Gastrocnemius medialis (tissue), 4 donors: ENCODE measurements at regions not wholly inside any gene's neighbourhood (a gene's known extent, or its start where the extent isn't known, plus 50 kb on each side); places are given as distances from the start of the nearest gene placed in this dataset.

Experiments
- ATAC-seq, 2 donors: fragments of 150-250 bp; one replicate each; pipeline ENCODE4 v1.9.1; 2016
- DNase-seq, 2 donors: peaks; one replicate each; pipeline ENCODE4 v3.0.0-alpha.2; 2019
- H3K27ac ChIP-seq, 4 donors: fragments of 200-600 bp; sonication (generic); 1 replicate in 1 of 4; 2 replicates in 3 of 4; pipeline ENCODE4 v1.5.1; 2016 to 2018; ENCODE audit warnings: mild to moderate bottlenecking in 2 of 4, moderate library complexity in 1 of 4
- H3K27me3 ChIP-seq, 3 donors: fragments of 200-600 bp; sonication (generic) in 2 of 3; 1 replicate in 1 of 3; 2 replicates in 2 of 3; pipeline versions ENCODE4 v1.5.1 to v1.6.0; 2016 to 2019; ENCODE audit warnings: mild to moderate bottlenecking in 1 of 3, moderate library complexity in 1 of 3
- H3K36me3 ChIP-seq, 2 donors: fragments of 200-600 bp; sonication (generic) in 1 of 2; one replicate each; pipeline ENCODE4 v1.5.1; 2017 to 2018
- H3K4me1 ChIP-seq, 2 donors: fragments of 200-600 bp; sonication (generic) in 1 of 2; one replicate each; pipeline ENCODE4 v1.5.1; 2016 to 2017; ENCODE audit warnings: mild to moderate bottlenecking in 2 of 2
- H3K4me3 ChIP-seq, 4 donors: fragments of 200-600 bp; sonication (generic) in 3 of 4; 1 replicate in 1 of 4; 2 replicates in 3 of 4; pipeline ENCODE4 v1.5.1; 2016 to 2019; ENCODE audit warnings: mild to moderate bottlenecking in 2 of 4
- H3K9me3 ChIP-seq, 3 donors: fragments of 200-600 bp; sonication (generic) in 2 of 3; 1 replicate in 1 of 3; 2 replicates in 2 of 3; pipeline ENCODE4 v1.5.1; 2016 to 2019
- POLR2A ChIP-seq, 2 donors: fragments of 450-650 bp; IDR thresholded peaks; one replicate each; pipeline ENCODE4 v1.6.1; 2017; ENCODE audit warnings: antibody characterized with exemption in 2 of 2, mild to moderate bottlenecking in 2 of 2, moderate library complexity in 2 of 2
- in situ Hi-C, 4 donors: fragments of 200-750 bp; cut with MboI; loops; one replicate each; pipeline versions ENCODE4 v1.15.0 to v1.8.0; 2017; ENCODE audit warnings: low sequenced_read_pairs in 4 of 4
- intact Hi-C: fragments of 100-400 bp; cut with DNase I; formaldehyde crosslinking; loops from one replicate; pipeline ENCODE4 v1.15.1; 2023; ENCODE audit warnings: low total_unique reads
- TF ChIP-seq, protein P1 (sequence below), 5 experiments: fragments of 450-650 bp in 3 of 5; fragments of 200-600 bp in 2 of 5; sonication (generic) in 2 of 5; IDR thresholded peaks in 4 of 5; conservative IDR thresholded peaks in 1 of 5; 1 replicate in 4 of 5; 2 replicates in 1 of 5; pipeline ENCODE4 v1.5.1; 2016 to 2019; ENCODE audit warnings: antibody characterized with exemption in 5 of 5, mild to moderate bottlenecking in 3 of 5, moderate library complexity in 3 of 5

DNA sequence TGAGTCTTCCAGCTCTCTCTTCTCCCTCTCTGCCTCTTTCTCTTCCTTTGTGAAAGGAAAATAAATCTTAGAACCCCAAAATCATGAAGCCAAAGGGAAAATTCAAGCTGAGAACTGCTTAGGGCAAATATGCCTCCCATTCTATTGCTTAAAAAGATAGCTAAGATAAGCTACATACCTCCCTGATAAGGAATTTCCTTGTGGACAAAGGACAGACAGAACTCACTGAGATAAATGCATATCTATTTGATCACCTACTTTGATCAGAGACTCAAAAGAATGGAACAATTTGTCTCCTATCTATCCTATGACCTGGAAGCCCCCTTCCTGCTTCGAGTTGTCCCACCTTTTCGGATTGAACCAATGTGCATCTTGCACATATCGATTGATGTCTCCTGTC, 220.6 kb upstream of the NMUR2 start:
- intact Hi-C loops (no loop called here), in situ Hi-C loops (no loop called here)
- no peak overlapping the region for H3K4me3 ChIP-seq
- no peaks in the 10 kb centered on the region for H3K36me3 ChIP-seq
- ATAC-seq (no peak), DNase-seq (no peak)
- TF ChIP-seq POLR2A (IDR thresholded peaks at IDR 0.05), result no peak
- TF ChIP-seq, protein P1, sequence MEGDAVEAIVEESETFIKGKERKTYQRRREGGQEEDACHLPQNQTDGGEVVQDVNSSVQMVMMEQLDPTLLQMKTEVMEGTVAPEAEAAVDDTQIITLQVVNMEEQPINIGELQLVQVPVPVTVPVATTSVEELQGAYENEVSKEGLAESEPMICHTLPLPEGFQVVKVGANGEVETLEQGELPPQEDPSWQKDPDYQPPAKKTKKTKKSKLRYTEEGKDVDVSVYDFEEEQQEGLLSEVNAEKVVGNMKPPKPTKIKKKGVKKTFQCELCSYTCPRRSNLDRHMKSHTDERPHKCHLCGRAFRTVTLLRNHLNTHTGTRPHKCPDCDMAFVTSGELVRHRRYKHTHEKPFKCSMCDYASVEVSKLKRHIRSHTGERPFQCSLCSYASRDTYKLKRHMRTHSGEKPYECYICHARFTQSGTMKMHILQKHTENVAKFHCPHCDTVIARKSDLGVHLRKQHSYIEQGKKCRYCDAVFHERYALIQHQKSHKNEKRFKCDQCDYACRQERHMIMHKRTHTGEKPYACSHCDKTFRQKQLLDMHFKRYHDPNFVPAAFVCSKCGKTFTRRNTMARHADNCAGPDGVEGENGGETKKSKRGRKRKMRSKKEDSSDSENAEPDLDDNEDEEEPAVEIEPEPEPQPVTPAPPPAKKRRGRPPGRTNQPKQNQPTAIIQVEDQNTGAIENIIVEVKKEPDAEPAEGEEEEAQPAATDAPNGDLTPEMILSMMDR (IDR thresholded peaks at IDR 0.05 in 4 of 5, conservative IDR thresholded peaks at IDR 0.05 in 1 of 5), result no peak
- no peak overlapping the region for H3K27ac ChIP-seq
- H3K9me3 ChIP-seq, result no peaks in the 10 kb centered on the region
- no peaks in the 10 kb centered on the region for H3K4me1 ChIP-seq
- no peaks in the 10 kb centered on the region for H3K27me3 ChIP-seq

- intact Hi-C loops, result no loop called here
- TF ChIP-seq POLR2A (IDR thresholded peaks at IDR 0.05), result no peak
- TF ChIP-seq, protein P1 (IDR thresholded peaks at IDR 0.05 in 4 of 5, conservative IDR thresholded peaks at IDR 0.05 in 1 of 5), result no peak
- Histone ChIP-seq H3K4me1 (peaks cover 0 to 10% of the 10 kb centered on the region in 2 donors), H3K9me3 (no peaks in the 10 kb centered on the region), H3K27me3 (no peaks in the 10 kb centered on the region), H3K36me3 (no peaks in the 10 kb centered on the region), H3K27ac (no peak overlapping the region), H3K4me3 (no peak overlapping the region)
- DNase-seq (no peak), ATAC-seq (no peak)
- in situ Hi-C loops, result no loop called here
Measured at GRCh38 chr5:152631221-152631620, 226.1 kb upstream of the NMUR2 start.

DNA sequence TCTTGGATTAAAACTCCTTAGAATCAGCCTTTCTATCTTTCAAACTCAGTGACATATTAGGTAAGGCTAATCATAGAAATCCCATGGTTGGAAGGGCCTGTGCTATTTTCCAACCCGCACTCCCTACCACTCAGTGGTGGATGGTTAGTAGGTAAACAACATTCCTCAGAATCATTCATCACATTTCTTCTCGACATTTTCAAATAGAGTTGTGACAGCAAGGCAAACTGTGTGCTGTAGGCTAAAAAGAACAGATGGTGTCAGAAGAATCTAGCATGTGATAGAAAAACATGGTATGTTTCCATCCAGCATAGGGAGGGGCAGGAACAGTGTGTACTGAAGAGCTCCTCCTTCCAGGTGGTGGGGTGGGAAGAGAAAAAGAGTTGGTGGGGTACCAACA, 227.3 kb upstream of the NMUR2 start:
- peak overlapping the region in 1 of 4 donors; percentile 11 for H3K27ac ChIP-seq
- ATAC-seq, result peak; percentile 27 to 69
- no peak for TF ChIP-seq POLR2A (IDR thresholded peaks at IDR 0.05)
- TF ChIP-seq, protein P1 (IDR thresholded peaks at IDR 0.05 in 4 of 5, conservative IDR thresholded peaks at IDR 0.05 in 1 of 5), result no peak
- H3K9me3 ChIP-seq, result no peaks in the 10 kb centered on the region
- intact Hi-C loops, result no loop called here
- no peak for DNase-seq
- in situ Hi-C loops, result no loop called here
- H3K36me3 ChIP-seq, result no peaks in the 10 kb centered on the region
- H3K4me1 ChIP-seq, result peaks cover 0 to 10% of the 10 kb centered on the region in 2 donors
- no peaks in the 10 kb centered on the region for H3K27me3 ChIP-seq
- no peak overlapping the region for H3K4me3 ChIP-seq

DNA sequence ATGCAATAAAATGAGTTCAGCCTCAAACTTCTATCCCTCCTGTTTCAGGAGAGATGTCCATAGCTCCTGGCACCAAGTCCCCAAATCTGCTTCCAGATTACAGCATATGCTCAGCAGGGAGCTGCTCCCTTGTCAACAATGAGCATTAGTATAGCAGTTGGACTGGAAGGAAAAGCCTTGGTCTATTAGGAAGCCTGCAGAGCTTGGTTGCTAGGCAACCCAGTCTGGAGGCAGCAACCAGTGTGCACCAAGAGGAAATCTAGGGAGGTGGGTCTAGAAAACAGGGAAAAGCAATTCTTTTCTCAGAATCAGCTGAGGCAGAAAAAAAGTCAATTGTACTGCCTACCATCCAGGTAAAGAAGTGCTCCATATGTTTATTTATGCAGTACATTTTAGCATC, 229.5 kb upstream of the NMUR2 start:
- Histone ChIP-seq H3K4me3 (no peak overlapping the region), H3K9me3 (no peaks in the 10 kb centered on the region), H3K4me1 (peaks cover 0 to 20% of the 10 kb centered on the region in 2 donors), H3K27ac (no peak overlapping the region), H3K27me3 (no peaks in the 10 kb centered on the region), H3K36me3 (no peaks in the 10 kb centered on the region)
- DNase-seq, result no peak
- ATAC-seq, result no peak
- in situ Hi-C loops (no loop called here), intact Hi-C loops (no loop called here)
- TF ChIP-seq POLR2A (IDR thresholded peaks at IDR 0.05), result no peak
- TF ChIP-seq, protein P1 (IDR thresholded peaks at IDR 0.05 in 4 of 5, conservative IDR thresholded peaks at IDR 0.05 in 1 of 5), result no peak

DNA sequence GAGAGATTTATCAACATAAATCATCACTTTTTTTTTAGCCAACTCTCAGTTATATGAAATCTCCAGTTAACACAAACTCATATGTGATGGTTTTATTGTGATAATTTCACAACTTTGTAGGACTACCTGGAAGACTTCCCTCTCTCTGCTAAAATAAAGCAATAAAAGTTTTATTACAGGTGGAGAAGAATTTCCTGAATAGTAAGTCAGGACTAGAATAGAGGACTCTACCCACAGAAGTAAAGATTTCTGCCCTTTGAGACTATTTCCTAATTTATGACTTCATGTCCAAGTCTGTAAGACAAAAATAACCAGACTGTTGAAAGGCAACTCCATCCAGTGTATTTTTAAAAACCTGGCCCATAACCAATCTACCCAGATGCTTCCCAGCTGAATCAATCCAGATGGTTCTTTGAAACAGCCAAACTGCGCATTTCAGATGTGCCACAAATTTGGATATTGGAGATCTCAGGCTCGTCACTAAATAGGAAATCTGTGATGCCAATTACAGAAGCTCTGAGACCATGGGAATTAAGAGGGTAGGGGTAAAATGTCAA, 234.0 kb upstream of the NMUR2 start:
- H3K9me3 ChIP-seq, result no peaks in the 10 kb centered on the region
- H3K36me3 ChIP-seq, result no peaks in the 10 kb centered on the region
- no peak overlapping the region for H3K4me3 ChIP-seq
- in situ Hi-C loops, result no loop called here
- no peak for TF ChIP-seq POLR2A (IDR thresholded peaks at IDR 0.05)
- TF ChIP-seq, protein P1 (IDR thresholded peaks at IDR 0.05 in 4 of 5, conservative IDR thresholded peaks at IDR 0.05 in 1 of 5), result no peak
- DNase-seq (no peak), ATAC-seq (no peak)
- H3K27ac ChIP-seq, result no peak overlapping the region
- H3K27me3 ChIP-seq, result no peaks in the 10 kb centered on the region
- intact Hi-C loops, result no loop called here
- H3K4me1 ChIP-seq, result peaks cover 0 to 17% of the 10 kb centered on the region in 2 donors
